ENCODE measurements at regions not wholly inside any gene's neighbourhood (a gene's known extent, or its start where the extent isn't known, plus 50 kb on each side); places are given as distances from the start of the nearest gene placed in this dataset.

DNA sequence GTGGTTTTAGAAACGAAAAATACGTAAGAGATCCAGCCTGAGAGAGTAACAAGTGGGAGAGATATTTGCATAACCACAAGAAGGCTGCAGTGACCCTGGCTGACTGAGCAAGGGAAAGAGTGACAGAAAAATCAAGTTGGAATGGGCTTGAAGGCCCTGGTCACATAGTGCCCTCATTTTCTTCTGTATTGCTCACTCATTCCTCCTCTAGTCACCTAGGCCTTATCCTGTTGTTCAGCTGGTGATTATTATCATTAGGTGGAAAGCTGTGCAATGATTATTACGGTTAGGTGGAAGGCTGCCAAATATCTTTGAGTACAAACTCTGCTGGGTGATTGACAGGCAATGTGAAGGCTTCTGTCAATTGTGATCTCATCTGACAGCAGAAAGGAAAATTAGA is 2384.1 kb downstream of the PCDH7 start:
- no peak for TF ChIP-seq POLR2A (IDR thresholded peaks at IDR 0.05)
- TF ChIP-seq, protein P1, sequence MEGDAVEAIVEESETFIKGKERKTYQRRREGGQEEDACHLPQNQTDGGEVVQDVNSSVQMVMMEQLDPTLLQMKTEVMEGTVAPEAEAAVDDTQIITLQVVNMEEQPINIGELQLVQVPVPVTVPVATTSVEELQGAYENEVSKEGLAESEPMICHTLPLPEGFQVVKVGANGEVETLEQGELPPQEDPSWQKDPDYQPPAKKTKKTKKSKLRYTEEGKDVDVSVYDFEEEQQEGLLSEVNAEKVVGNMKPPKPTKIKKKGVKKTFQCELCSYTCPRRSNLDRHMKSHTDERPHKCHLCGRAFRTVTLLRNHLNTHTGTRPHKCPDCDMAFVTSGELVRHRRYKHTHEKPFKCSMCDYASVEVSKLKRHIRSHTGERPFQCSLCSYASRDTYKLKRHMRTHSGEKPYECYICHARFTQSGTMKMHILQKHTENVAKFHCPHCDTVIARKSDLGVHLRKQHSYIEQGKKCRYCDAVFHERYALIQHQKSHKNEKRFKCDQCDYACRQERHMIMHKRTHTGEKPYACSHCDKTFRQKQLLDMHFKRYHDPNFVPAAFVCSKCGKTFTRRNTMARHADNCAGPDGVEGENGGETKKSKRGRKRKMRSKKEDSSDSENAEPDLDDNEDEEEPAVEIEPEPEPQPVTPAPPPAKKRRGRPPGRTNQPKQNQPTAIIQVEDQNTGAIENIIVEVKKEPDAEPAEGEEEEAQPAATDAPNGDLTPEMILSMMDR (IDR thresholded peaks at IDR 0.05): no peak

Data from adrenal gland (tissue), 5 donors.